PC-9 (cell line): ENCODE measurements at regions not wholly inside any gene's neighbourhood (a gene's known extent, or its start where the extent isn't known, plus 50 kb on each side); places are given as distances from the start of the nearest gene placed in this dataset.

Source experiments
- EZH2 ChIP-seq: fragments of 200-600 bp; sonication (generic); IDR thresholded peaks from 2 replicates; pipeline ENCODE4 v1.8.0; 2017; ENCODE audit warnings: antibody characterized with exemption, low read depth
- TF ChIP-seq, protein P1 (sequence below): fragments of 200-600 bp; sonication (generic); conservative IDR thresholded peaks from 2 replicates; pipeline ENCODE4 v1.6.1; 2017; ENCODE audit warnings: mixed run types, antibody characterized with exemption, mild to moderate bottlenecking, moderate library complexity

DNA sequence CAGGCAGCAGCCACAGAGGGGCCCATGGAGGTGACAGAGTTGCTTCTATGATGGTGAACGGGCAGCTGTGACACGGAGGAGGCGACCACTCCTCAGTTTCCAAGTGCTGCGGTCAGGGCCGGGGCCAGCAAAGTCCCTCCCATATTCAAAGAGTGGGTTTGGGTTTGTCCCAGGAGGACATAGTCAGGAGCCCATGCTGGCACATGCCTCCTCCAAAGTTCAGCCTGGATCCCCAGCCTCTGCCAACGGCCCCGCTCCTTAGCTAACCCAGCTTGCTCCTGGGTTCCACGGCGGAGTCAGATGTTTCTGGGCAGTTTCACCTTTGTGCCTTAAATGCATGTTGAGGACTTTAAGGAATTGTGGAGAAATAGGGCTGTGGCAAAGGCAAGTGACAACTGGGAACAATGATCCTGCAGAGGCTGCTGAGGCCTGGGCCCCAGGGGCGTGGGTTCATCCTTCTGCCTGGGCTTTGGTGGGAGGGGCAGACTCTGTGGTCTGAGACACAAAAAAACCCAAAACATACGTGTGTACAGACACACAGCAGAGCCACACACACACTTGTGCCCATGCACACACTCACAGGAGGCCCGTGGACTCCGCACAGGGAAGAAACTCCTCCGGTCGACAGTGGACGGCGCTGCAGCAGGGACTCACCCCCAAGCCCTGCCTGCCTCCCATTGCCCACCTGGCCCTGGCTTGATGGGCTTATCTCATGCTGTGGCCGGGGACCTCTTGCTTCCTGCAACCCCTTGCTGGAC, 399.4 kb downstream of the TMEM121 start:
- TF ChIP-seq, protein P1, sequence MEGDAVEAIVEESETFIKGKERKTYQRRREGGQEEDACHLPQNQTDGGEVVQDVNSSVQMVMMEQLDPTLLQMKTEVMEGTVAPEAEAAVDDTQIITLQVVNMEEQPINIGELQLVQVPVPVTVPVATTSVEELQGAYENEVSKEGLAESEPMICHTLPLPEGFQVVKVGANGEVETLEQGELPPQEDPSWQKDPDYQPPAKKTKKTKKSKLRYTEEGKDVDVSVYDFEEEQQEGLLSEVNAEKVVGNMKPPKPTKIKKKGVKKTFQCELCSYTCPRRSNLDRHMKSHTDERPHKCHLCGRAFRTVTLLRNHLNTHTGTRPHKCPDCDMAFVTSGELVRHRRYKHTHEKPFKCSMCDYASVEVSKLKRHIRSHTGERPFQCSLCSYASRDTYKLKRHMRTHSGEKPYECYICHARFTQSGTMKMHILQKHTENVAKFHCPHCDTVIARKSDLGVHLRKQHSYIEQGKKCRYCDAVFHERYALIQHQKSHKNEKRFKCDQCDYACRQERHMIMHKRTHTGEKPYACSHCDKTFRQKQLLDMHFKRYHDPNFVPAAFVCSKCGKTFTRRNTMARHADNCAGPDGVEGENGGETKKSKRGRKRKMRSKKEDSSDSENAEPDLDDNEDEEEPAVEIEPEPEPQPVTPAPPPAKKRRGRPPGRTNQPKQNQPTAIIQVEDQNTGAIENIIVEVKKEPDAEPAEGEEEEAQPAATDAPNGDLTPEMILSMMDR: no peak
- no peak for TF ChIP-seq EZH2
